Fibroblast of lung (primary cell): ENCODE measurements at regions not wholly inside any gene's neighbourhood (a gene's known extent, or its start where the extent isn't known, plus 50 kb on each side); places are given as distances from the start of the nearest gene placed in this dataset.

ENCODE experiments used
- EZH2 ChIP-seq: IDR thresholded peaks from 2 replicates; pipeline ENCODE4 v1.5.1; 2012; ENCODE audit warnings: low read length, control low read depth, mild to moderate bottlenecking; ENCODE audit errors: missing control alignments
- TF ChIP-seq, protein P1 (sequence below), 2 donors: IDR thresholded peaks in 1 of 2; conservative IDR thresholded peaks in 1 of 2; 1 replicate in 1 of 2; 2 replicates in 1 of 2; pipeline ENCODE4 v1.5.1; 2011 to 2012; ENCODE audit warnings: low read length in 2 of 2, control low read depth in 1 of 2, inconsistent platforms in 1 of 2, low read depth in 1 of 2, mild to moderate bottlenecking in 1 of 2

DNA sequence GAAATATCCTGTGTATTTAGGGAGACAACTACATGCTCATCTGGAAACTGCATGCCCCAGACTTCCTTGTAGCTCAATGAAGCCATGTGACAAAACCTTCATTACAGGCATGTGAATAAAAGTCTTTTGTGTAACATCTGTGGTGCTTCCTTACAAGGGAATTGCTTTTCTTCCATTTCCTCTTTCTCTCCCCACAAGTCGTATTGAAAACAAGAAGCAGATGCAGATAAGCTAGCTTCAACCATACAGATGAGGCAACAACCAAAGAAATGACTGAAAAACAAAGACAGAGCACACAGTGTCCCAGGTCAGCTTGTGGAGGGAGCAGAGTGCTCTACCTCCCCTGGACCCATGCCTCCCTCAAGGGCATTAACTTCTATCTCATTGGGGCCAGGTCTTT is 115.8 kb upstream of the INPP4B start:
- TF ChIP-seq, protein P1, sequence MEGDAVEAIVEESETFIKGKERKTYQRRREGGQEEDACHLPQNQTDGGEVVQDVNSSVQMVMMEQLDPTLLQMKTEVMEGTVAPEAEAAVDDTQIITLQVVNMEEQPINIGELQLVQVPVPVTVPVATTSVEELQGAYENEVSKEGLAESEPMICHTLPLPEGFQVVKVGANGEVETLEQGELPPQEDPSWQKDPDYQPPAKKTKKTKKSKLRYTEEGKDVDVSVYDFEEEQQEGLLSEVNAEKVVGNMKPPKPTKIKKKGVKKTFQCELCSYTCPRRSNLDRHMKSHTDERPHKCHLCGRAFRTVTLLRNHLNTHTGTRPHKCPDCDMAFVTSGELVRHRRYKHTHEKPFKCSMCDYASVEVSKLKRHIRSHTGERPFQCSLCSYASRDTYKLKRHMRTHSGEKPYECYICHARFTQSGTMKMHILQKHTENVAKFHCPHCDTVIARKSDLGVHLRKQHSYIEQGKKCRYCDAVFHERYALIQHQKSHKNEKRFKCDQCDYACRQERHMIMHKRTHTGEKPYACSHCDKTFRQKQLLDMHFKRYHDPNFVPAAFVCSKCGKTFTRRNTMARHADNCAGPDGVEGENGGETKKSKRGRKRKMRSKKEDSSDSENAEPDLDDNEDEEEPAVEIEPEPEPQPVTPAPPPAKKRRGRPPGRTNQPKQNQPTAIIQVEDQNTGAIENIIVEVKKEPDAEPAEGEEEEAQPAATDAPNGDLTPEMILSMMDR (conservative IDR thresholded peaks at IDR 0.05 in 1 of 2, IDR thresholded peaks at IDR 0.05 in 1 of 2; ENCODE audit: low read depth in 1 of 2, low read length in 2 of 2): no peak
- no peak for TF ChIP-seq EZH2
